ENCODE measurements at regions not wholly inside any gene's neighbourhood (a gene's known extent, or its start where the extent isn't known, plus 50 kb on each side); places are given as distances from the start of the nearest gene placed in this dataset.

- H3K27ac ChIP-seq, result no peak overlapping the region
- H3K4me1 ChIP-seq, result no peaks in the 10 kb centered on the region
- no peak overlapping the region for H3K4me3 ChIP-seq
- H3K9me3 ChIP-seq, result no peaks in the 10 kb centered on the region
- no peak for TF ChIP-seq CTCF (IDR thresholded peaks at IDR 0.05)
- TF ChIP-seq POLR2A (IDR thresholded peaks at IDR 0.05), result no peak
- no peak for DNase-seq
- H3K27me3 ChIP-seq, result no peaks in the 10 kb centered on the region
- no peaks in the 10 kb centered on the region for H3K36me3 ChIP-seq
Measured at GRCh38 chr14:53491256-53491883, 338.2 kb upstream of the DDHD1 start.

DNA sequence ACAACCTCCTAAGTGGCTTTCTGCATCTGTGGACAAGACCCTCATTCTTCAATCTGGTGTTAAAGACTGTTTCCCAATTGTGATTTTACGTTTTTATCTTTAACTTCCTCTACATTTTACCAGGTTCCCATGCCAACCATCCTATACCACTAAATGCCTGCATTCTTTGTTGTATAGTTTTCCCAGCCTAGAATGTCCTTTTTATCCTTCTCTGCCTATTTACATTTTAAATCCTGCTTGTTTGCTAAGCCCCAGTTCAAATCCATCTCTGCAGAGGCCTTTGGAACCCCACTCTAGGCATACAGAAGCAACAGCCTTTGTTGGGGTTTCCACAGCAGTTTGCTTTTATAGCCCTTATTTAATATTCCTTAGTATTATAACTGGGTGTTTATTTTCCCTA is 325.1 kb upstream of the DDHD1 start:
- TF ChIP-seq POLR2A (IDR thresholded peaks at IDR 0.05) (no peak), CTCF (IDR thresholded peaks at IDR 0.05) (no peak)
- Histone ChIP-seq H3K27me3 (no peaks in the 10 kb centered on the region), H3K36me3 (no peaks in the 10 kb centered on the region), H3K27ac (no peak overlapping the region), H3K9me3 (no peaks in the 10 kb centered on the region), H3K4me1 (no peaks in the 10 kb centered on the region), H3K4me3 (no peak overlapping the region)
- no peak for DNase-seq

- Histone ChIP-seq H3K36me3 (no peaks in the 10 kb centered on the region), H3K27ac (no peak overlapping the region), H3K27me3 (no peaks in the 10 kb centered on the region), H3K4me3 (no peak overlapping the region), H3K4me1 (no peaks in the 10 kb centered on the region), H3K9me3 (no peaks in the 10 kb centered on the region)
- no peak for DNase-seq
- TF ChIP-seq POLR2A (IDR thresholded peaks at IDR 0.05) (no peak), CTCF (IDR thresholded peaks at IDR 0.05) (no peak)
Measured at GRCh38 chr14:53473480-53473879, 320.4 kb upstream of the DDHD1 start.

- no peak for DNase-seq
- Histone ChIP-seq H3K27me3 (no peaks in the 10 kb centered on the region), H3K9me3 (no peaks in the 10 kb centered on the region), H3K27ac (no peak overlapping the region), H3K4me3 (no peak overlapping the region), H3K36me3 (no peaks in the 10 kb centered on the region), H3K4me1 (no peaks in the 10 kb centered on the region)
- TF ChIP-seq POLR2A (IDR thresholded peaks at IDR 0.05) (no peak), CTCF (IDR thresholded peaks at IDR 0.05) (no peak)
Measured at GRCh38 chr14:53472306-53472705, 319.2 kb upstream of the DDHD1 start.

DNA sequence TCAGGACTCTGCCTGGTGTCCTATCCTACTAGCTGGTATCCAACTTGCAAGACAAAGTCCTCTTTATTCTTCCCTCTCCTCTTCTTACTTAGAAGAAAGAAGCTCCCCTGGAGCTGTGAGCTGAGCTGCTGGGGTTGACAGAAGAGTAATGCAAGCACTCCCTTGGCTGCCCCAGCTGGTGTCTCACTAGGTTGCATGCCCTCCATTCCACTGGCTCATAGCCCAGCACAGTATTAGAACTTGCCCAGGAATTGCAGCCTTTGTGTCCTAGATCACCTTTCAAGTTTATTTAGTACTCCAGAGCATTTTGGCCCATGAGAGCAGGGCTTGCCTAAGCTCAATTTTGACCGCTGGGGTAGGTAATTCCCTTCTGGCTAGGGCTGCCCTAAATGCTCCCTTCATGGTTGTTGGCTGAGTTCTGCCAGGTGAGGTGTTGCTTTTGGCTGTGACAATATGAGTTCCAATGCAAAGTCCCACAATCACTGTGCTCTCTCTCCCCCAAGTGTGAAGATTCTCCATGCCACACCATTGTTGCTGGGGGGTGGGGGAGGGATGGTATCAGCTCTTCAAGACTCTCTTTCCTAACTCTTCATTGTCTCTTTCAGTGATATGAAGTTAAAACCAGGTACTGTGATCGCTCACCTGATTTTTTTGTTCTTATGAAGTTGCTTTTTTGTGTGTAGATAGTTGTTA is 317.4 kb upstream of the DDHD1 start:
- no peaks in the 10 kb centered on the region for H3K4me1 ChIP-seq
- no peak for TF ChIP-seq POLR2A (IDR thresholded peaks at IDR 0.05)
- TF ChIP-seq CTCF (IDR thresholded peaks at IDR 0.05), result no peak
- no peak for DNase-seq

More for the DNA sequence above, 317.4 kb upstream of the DDHD1 start:
- Histone ChIP-seq H3K36me3 (no peaks in the 10 kb centered on the region), H3K27ac (no peak overlapping the region), H3K4me3 (no peak overlapping the region), H3K27me3 (no peaks in the 10 kb centered on the region), H3K9me3 (no peaks in the 10 kb centered on the region)
